ENCODE measurements at regions not wholly inside any gene's neighbourhood (a gene's known extent, or its start where the extent isn't known, plus 50 kb on each side); places are given as distances from the start of the nearest gene placed in this dataset.
"Not testable (repeated sequence)": the region's sequence is repeated elsewhere in the genome, so short reads cannot be mapped to it uniquely, and the experiment has no call there.

- no peak for DNase-seq
Measured at GRCh38 chr18:38565513-38565912, 999.9 kb upstream of the CELF4 start.

GRCh38 chr18:38563396-38563980 is 997.9 kb upstream of the CELF4 start:
- no peak for DNase-seq

GRCh38 chr18:38557006-38557405 is 991.4 kb upstream of the CELF4 start:
- DNase-seq: peak in 1 of 2 experiments; percentile 9

GRCh38 chr18:38552732-38553321 is 987.2 kb upstream of the CELF4 start:
- DNase-seq: no peak

GRCh38 chr18:38551881-38552280 is 986.3 kb upstream of the CELF4 start:
- DNase-seq: no peak

- peak in 1 of 2 experiments; percentile 53 for DNase-seq
Measured at GRCh38 chr18:38545071-38545470, 979.5 kb upstream of the CELF4 start.

GRCh38 chr18:38539856-38540255 is 974.3 kb upstream of the CELF4 start:
- DNase-seq: peak in 1 of 2 experiments; percentile 66

GRCh38 chr18:38539371-38539770 is 973.8 kb upstream of the CELF4 start:
- DNase-seq: peak; percentile 72 to 90

- DNase-seq: no peak
Measured at GRCh38 chr18:38534073-38534472, 968.5 kb upstream of the CELF4 start.

GRCh38 chr18:38526922-38527321 is 961.3 kb upstream of the CELF4 start:
- no peak for DNase-seq

- no peak for DNase-seq
Measured at GRCh38 chr18:38525039-38525438, 959.4 kb upstream of the CELF4 start.

- no peak for DNase-seq
Measured at GRCh38 chr18:38520786-38521185, 955.2 kb upstream of the CELF4 start.

- no peak for DNase-seq
Measured at GRCh38 chr18:38502539-38502938, 936.9 kb upstream of the CELF4 start.

GRCh38 chr18:38497266-38497665 is 931.7 kb upstream of the CELF4 start:
- no peak for DNase-seq

- no peak for DNase-seq
Measured at GRCh38 chr18:38496222-38496793, 930.7 kb upstream of the CELF4 start.

- DNase-seq: no peak
Measured at GRCh38 chr18:38494065-38494464, 928.5 kb upstream of the CELF4 start.

- DNase-seq: no peak
Measured at GRCh38 chr18:38491195-38491594, 925.6 kb upstream of the CELF4 start.

GRCh38 chr18:38489721-38490120 is 924.1 kb upstream of the CELF4 start:
- DNase-seq: not testable (repeated sequence)

GRCh38 chr18:38487521-38487920 is 921.9 kb upstream of the CELF4 start:
- no peak for DNase-seq

- DNase-seq: no peak
Measured at GRCh38 chr18:38483326-38483725, 917.7 kb upstream of the CELF4 start.

- DNase-seq: no peak
Measured at GRCh38 chr18:38481576-38481975, 916.0 kb upstream of the CELF4 start.

- no peak for DNase-seq
Measured at GRCh38 chr18:38475686-38476085, 910.1 kb upstream of the CELF4 start.

GRCh38 chr18:38473535-38473934 is 907.9 kb upstream of the CELF4 start:
- DNase-seq: no peak

GRCh38 chr18:38470421-38470820 is 904.8 kb upstream of the CELF4 start:
- DNase-seq: no peak

GRCh38 chr18:38466426-38466825 is 900.8 kb upstream of the CELF4 start:
- DNase-seq: no peak
